Fibroblast of villous mesenchyme (primary cell): ENCODE measurements at regions not wholly inside any gene's neighbourhood (a gene's known extent, or its start where the extent isn't known, plus 50 kb on each side); places are given as distances from the start of the nearest gene placed in this dataset.

Experiments used
- DNase-seq: peaks from one replicate; pipeline ENCODE4 v3.0.0-alpha.2; 2010; ENCODE audit warnings: low read depth
- H3K4me3 ChIP-seq: 2 replicates; pipeline ENCODE4 v1.5.1; 2011; ENCODE audit warnings: low read depth, mild to moderate bottlenecking, low read length
- TF ChIP-seq, protein P1 (sequence below): IDR thresholded peaks from 2 replicates; pipeline ENCODE4 v1.5.1; 2012; ENCODE audit warnings: low read depth, mild to moderate bottlenecking, low read length; ENCODE audit not compliant: insufficient read depth

DNA sequence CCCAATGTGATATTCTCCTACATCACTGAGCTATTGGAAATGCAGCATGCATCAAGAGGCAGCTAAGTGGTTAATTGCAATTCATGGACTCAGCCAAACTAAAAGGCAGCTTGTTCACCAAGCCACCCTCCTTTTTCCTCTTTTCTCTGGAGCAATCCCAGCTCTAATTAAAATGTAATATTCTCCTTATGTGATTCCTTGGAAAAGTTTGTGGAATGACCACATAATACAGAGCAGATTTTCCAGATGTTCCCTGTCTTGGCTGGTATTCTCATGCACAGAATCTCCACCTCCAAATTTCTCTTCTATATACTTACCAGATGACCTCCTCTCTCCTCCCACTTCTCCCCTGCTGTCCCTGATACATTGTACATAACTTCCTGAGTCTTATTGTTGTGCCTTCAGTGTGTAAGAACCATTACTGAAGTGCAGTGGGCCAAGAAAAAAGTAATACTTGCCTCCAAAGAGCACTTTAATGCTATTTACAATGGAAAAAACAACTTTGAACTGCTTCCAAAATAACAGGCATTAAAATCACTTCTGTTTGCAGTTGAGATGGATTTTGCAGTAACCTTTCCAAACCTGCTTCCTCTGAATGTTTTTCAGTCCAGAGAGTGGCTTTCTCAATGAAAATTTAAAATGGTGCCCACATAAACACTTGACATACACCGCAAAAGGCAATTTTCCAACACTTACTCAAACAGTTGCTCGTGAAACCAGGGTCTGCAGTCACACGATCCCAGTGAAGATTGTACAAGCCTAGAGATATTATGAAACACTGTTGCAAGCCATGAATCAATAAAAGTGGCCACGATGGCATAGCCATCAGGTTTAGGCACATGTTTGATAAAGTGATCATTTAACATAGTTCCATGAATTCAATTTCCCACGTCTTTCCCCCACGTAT is 258.0 kb downstream of the MTX2 start:
- TF ChIP-seq, protein P1, sequence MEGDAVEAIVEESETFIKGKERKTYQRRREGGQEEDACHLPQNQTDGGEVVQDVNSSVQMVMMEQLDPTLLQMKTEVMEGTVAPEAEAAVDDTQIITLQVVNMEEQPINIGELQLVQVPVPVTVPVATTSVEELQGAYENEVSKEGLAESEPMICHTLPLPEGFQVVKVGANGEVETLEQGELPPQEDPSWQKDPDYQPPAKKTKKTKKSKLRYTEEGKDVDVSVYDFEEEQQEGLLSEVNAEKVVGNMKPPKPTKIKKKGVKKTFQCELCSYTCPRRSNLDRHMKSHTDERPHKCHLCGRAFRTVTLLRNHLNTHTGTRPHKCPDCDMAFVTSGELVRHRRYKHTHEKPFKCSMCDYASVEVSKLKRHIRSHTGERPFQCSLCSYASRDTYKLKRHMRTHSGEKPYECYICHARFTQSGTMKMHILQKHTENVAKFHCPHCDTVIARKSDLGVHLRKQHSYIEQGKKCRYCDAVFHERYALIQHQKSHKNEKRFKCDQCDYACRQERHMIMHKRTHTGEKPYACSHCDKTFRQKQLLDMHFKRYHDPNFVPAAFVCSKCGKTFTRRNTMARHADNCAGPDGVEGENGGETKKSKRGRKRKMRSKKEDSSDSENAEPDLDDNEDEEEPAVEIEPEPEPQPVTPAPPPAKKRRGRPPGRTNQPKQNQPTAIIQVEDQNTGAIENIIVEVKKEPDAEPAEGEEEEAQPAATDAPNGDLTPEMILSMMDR: no peak
- no peak for DNase-seq
- no peak overlapping the region for H3K4me3 ChIP-seq

DNA sequence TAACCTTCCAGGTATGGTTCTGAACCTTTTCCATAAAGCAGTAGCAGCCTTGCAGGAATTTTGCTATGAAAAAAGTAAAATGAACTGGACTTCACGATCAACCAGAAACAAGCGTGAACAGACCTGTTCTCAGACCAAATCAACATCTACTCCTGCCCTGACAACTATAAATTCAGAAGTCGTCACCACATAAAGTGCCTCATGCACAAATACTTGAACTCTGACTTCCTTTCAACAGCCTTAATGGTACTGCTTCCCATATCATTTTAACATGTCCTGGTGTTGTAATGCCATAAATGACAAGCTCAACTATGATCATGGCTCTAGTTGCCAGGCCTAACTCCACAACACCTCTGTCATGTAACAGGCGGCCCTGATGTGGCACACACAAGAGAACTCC is 262.4 kb downstream of the MTX2 start:
- DNase-seq: no peak
- TF ChIP-seq, protein P1: no peak
- H3K4me3 ChIP-seq: no peak overlapping the region

DNA sequence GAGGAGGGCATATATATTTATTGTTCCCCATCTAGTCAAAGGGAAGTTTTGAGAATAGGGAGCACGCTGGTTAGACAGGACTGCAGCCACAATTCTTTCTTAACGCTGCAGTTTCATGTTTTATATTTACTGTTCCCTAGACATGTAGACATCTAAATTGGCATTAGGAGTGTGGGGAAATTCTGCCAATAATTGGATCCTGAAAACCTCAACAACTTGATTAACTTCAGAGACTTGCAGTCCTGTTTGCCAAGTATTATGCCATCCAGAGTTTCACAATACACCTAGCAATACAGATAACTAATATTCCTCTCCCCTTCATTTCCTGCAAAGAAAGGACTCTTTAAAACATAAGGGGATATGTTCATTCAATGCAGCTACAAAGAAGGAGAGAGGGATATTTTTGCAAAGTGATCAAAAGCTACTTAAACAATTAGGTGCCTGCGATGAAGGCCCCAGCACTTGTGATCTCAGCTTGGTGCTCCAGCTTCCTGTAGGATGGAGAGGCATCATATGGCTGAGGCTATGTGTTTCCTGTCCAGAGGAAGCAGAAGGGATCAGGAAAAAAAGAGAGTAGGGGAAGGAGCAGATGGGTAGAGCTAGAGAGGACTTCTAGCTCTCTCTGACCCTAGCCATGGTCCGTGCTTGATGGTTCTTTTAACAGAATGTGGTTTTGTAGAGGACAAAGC is 264.4 kb downstream of the MTX2 start:
- DNase-seq: no peak
- H3K4me3 ChIP-seq: no peak overlapping the region
- TF ChIP-seq, protein P1: no peak

DNA sequence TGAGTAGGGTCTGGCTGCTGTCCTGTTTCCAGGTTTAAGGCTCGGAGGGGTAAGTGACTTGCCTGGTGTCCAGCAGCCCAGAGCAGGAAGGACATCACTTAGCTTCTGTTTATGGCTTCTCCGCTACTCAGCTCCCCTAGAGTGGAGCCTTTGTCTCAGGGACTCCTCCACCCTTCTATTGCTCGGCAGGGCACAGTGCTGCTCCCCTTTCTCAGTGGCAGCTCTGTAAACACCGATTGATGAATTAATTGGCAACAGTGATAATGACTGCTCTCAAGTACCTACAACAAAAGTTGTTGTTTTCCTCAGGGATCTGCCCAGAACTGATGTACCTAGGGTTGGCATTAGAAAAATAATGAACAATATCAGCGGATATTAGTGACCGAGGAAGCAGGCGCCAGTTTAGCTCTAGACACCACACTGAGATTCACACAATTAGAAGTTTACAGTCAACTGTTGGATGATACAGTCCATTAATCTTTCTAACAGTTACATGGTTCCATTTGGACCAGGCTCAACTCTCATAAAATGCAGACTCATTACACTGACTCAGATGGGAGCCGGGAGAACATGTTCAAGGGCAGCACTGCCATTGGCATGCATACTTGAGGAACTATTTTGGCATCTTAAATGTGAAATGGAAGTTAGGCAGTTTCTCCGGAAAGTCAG is 265.7 kb downstream of the MTX2 start:
- TF ChIP-seq, protein P1: no peak
- DNase-seq: peak; percentile 26
- no peak overlapping the region for H3K4me3 ChIP-seq

DNA sequence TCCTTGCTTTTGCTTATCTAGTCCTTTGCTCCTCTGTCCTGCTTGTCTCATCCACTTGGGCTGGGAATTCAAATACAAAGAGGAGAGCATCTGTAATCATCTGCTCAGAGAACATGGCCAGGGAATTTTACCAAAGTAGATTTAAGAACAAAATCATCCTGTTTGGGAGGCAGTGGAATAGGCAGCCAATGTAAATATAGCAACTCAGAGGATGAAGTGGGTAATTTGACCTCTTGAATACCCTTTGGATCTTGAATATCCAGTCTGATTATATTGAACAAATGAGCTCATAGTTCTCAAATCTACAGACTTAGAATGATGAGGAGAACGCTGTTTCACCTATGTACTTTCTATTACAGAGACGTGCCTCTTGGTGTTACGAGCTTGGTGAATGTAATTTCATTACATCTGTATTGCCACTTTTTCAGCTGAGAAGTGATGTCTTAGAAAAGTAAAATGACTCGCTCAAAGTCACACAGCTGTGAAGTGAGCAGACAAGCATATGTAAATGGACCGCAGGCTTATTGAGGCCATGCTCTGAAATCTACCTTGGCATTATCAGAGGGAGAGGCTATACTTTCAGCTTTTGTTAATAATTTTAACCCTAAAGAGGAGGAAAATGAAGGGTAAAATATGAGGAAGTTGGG is 266.3 kb downstream of the MTX2 start:
- H3K4me3 ChIP-seq: no peak overlapping the region
- no peak for DNase-seq
- TF ChIP-seq, protein P1: no peak

DNA sequence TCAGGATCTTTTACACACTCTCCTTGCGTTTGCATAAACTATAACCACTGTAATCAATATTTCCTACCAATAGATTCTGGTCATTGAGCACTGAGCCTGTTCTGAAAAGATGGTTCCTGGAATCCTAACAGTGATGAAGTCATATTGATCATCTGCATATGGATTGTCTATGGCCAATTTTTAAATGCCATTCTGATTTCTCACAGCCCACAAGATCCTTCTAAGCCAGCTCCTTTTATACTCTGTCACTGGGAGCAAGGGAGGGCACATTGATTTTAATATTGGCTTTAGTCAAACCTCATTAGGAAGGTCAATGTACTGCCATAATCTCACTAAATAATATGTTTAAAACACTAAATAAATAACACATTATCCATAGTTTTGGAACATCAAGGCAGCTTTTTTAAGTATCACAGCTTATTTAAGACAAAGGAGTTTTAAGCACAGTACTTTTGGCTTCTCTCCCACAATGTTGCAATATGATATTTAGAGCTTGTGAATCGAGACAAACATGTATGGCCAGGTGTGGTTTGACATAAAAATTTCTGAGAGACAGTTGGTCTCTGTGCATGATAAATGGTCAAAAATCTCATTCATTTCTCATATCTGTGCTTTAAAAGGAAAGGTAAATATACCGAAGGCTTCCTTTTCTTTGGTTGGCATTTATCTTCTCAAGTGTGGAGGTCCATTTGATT is 267.3 kb downstream of the MTX2 start:
- TF ChIP-seq, protein P1: no peak
- no peak overlapping the region for H3K4me3 ChIP-seq
- peak; percentile 11 for DNase-seq
